GM12878 (cell line): ENCODE measurements at regions not wholly inside any gene's neighbourhood (a gene's known extent, or its start where the extent isn't known, plus 50 kb on each side); places are given as distances from the start of the nearest gene placed in this dataset.

Experiments used
- ATAC-seq: fragments of 200-7000 bp; cut with Tn5 transposase; 3 replicates; pipeline ENCODE4 v1.9.1; 2020; ENCODE audit warnings: mild to moderate bottlenecking, moderate library complexity
- BruUV-seq: library from RNA; stranded (reverse); fragments of 400-500 nt; replicated peaks from 2 replicates; lab custom pipeline; 2021; lab: Mats Ljungman, UMichigan
- CTCF ChIA-PET: fragments of 300-600 bp; sonication (Branson Sonifier 250); formaldehyde crosslinking; extraction: SDS; loops from one replicate; lab custom pipeline; 2021; ENCODE audit warnings: inconsistent platforms; lab: Yijun Ruan, JAX
- POLR2A ChIA-PET: fragments of 350-600 bp; formaldehyde crosslinking; extraction: SDS; loops from one replicate; lab custom pipeline; 2021; ENCODE audit warnings: inconsistent platforms; lab: Charles Lee
- RAD21 ChIA-PET: fragments of 300-600 bp; sonication (Branson Sonifier 250); formaldehyde crosslinking; loops from one replicate; lab custom pipeline; 2023; ENCODE audit warnings: antibody characterized with exemption; ENCODE audit not compliant: unreplicated experiment; lab: Charles Lee
- SMC1A ChIA-PET: fragments of 300-600 bp; sonication (Branson Sonifier 250); formaldehyde crosslinking; loops from one replicate; lab custom pipeline; 2023; ENCODE audit not compliant: unreplicated experiment, uncharacterized antibody; lab: Charles Lee
- DNase-seq: peaks from one replicate; pipeline ENCODE4 v3.0.0-alpha.2; 2011; ENCODE audit warnings: low read depth, low spot score
- FAIRE-seq: peaks from 3 replicates; lab custom pipeline; 2011; peaks lifted over from hg19 to GRCh38; lab: Jason Lieb, UNC
- H2AFZ ChIP-seq: 2 replicates; pipeline ENCODE4 v1.6.0; 2011; ENCODE audit warnings: low read depth, low read length, control low read depth; ENCODE audit not compliant: control insufficient read depth
- H3K27ac ChIP-seq: 2 replicates; pipeline ENCODE4 v1.5.1; 2011; ENCODE audit warnings: control low read depth; ENCODE audit not compliant: control insufficient read depth, insufficient read depth
- H3K27me3 ChIP-seq, 2 experiments: replicated peaks in 1 of 2; 2 replicates each; pipeline versions ENCODE4 v1.6.0 to v1.6.1; 2011; ENCODE audit warnings: low read length in 1 of 2; ENCODE audit not compliant: control insufficient read depth in 2 of 2, insufficient read depth in 2 of 2
- H3K36me3 ChIP-seq, 2 experiments: 2 replicates each; pipeline ENCODE4 v1.5.1; 2011; ENCODE audit warnings: low read length in 1 of 2; ENCODE audit not compliant: control insufficient read depth in 2 of 2, insufficient read depth in 2 of 2
- H3K4me1 ChIP-seq: 2 replicates; pipeline ENCODE4 v1.6.1; 2011; ENCODE audit warnings: mild to moderate bottlenecking, low read length, moderate library complexity, mixed read lengths; ENCODE audit not compliant: control insufficient read depth, insufficient read depth
- H3K4me2 ChIP-seq: 2 replicates; pipeline ENCODE4 v1.6.0; 2011; ENCODE audit warnings: control low read depth; ENCODE audit not compliant: control insufficient read depth, insufficient read depth
- H3K4me3 ChIP-seq: fragments of 200-600 bp; sonication (generic); 2 replicates; pipeline ENCODE4 v1.5.1; 2016
- H3K79me2 ChIP-seq: 2 replicates; pipeline ENCODE4 v1.6.0; 2011; ENCODE audit warnings: low read length; ENCODE audit not compliant: control insufficient read depth, insufficient read depth
- H3K9ac ChIP-seq: 2 replicates; pipeline ENCODE4 v1.8.0; 2011; ENCODE audit warnings: low read length, control low read depth, mixed read lengths; ENCODE audit not compliant: control insufficient read depth, insufficient read depth
- H3K9me3 ChIP-seq: replicated peaks from 3 replicates; pipeline ENCODE4 v1.5.1; 2011; ENCODE audit warnings: mild to moderate bottlenecking, low read length; ENCODE audit not compliant: control insufficient read depth, insufficient read depth
- H4K20me1 ChIP-seq: 2 replicates; pipeline ENCODE4 v1.6.0; 2011; ENCODE audit not compliant: control insufficient read depth, insufficient read depth
- BRCA1 ChIP-seq: IDR thresholded peaks from 2 replicates; pipeline ENCODE4 v1.6.1; 2011; ENCODE audit warnings: low read depth, low read length, improper control_type of control experiment
- CBX5 ChIP-seq: sonication (generic); IDR thresholded peaks from 2 replicates; pipeline ENCODE4 v1.6.1; 2016; ENCODE audit warnings: low read depth, moderate library complexity, mild to moderate bottlenecking, inconsistent platforms
- CEBPB ChIP-seq, 2 experiments: fragments of 150-350 bp in 1 of 2; IDR thresholded peaks; 2 replicates each; pipeline ENCODE4 v1.6.1; 2012 to 2014; ENCODE audit warnings: low read depth in 2 of 2, low read length in 2 of 2, borderline replicate concordance in 1 of 2, inconsistent platforms in 1 of 2
- CREM ChIP-seq: IDR thresholded peaks from 2 replicates; pipeline ENCODE4 v1.6.1; 2014; ENCODE audit warnings: antibody characterized with exemption, low read depth
- MLLT1 ChIP-seq: fragments of 450-650 bp; IDR thresholded peaks from 2 replicates; pipeline ENCODE4 v1.6.1; 2016; ENCODE audit warnings: mild to moderate bottlenecking
- MYC ChIP-seq: IDR thresholded peaks from 2 replicates; pipeline ENCODE4 v1.6.1; 2011; ENCODE audit warnings: mild to moderate bottlenecking, low read length, moderate library complexity, inconsistent platforms; ENCODE audit not compliant: insufficient read depth, insufficient replicate concordance, insufficient read length, severe bottlenecking
- NKRF ChIP-seq: fragments of 450-650 bp; conservative IDR thresholded peaks from 2 replicates; pipeline ENCODE4 v1.6.1; 2017; ENCODE audit warnings: mild to moderate bottlenecking, moderate library complexity
- RB1 ChIP-seq: fragments of 450-650 bp; formaldehyde crosslinking; IDR thresholded peaks from 2 replicates; pipeline ENCODE4 v1.6.1; 2017; ENCODE audit warnings: mild to moderate bottlenecking, borderline replicate concordance
- SMC3 ChIP-seq: IDR thresholded peaks from 2 replicates; pipeline ENCODE4 v1.6.1; 2011; ENCODE audit warnings: low read length, improper control_type of control experiment, borderline replicate concordance
- SP1 ChIP-seq: IDR thresholded peaks from one replicate; pipeline ENCODE4 v1.6.1; 2011; ENCODE audit warnings: low read depth, low read length
- TBL1XR1 ChIP-seq: IDR thresholded peaks from 2 replicates; pipeline ENCODE4 v1.6.1; 2012; ENCODE audit warnings: low read depth, low read length, improper control_type of control experiment
- ZNF207 ChIP-seq: fragments of 450-650 bp; IDR thresholded peaks from 2 replicates; pipeline ENCODE4 v1.6.1; 2014; ENCODE audit warnings: antibody characterized with exemption, mild to moderate bottlenecking, borderline replicate concordance
- ZNF592 ChIP-seq: fragments of 450-650 bp; IDR thresholded peaks from 2 replicates; pipeline ENCODE4 v1.6.1; 2017; ENCODE audit warnings: mild to moderate bottlenecking, moderate library complexity
- WGBS: methylation state at CpG from one replicate; pipeline ENCODE4 v1.1.6; 2016; ENCODE audit warnings: low lambda C conversion rate; ENCODE audit not compliant: insufficient replicate concordance, insufficient coverage; ENCODE audit errors: missing lambda C conversion rate; 5-methylcytosine and 5-hydroxymethylcytosine counted together
- in situ Hi-C: fragments of 300-500 bp; cut with MboI; formaldehyde crosslinking; loops from 9 replicates; pipeline ENCODE4 v1.14.3; 2018; ENCODE audit warnings: mixed read lengths
- intact Hi-C: fragments of 100-400 bp; cut with micrococcal nuclease; formaldehyde crosslinking; loops from one replicate; pipeline ENCODE4 v1.14.2; 2022; ENCODE audit not compliant: unreplicated experiment

GRCh38 chr2:238509903-238510302, 83.2 kb downstream of the ASB1 start:
- no peak overlapping the region for H3K4me3 ChIP-seq
- no peak overlapping the region for H2AFZ ChIP-seq
- intact Hi-C loops (no loop called here), in situ Hi-C loops (no loop called here)
- ChIA-PET RAD21 (no interaction called here), SMC1A (interaction anchor here (0.5 to 1.1 kb wide), 2 partner anchors 141 to 1162 kb away, joined by 3 read pairs; no protein-coding TSS in a partner anchor), CTCF (no interaction called here), POLR2A (no interaction called here)
- no peak for FAIRE-seq
- 39% methylated on average over 7 of the region's 7 CpGs for WGBS
- H3K27me3 ChIP-seq = peaks cover 0 to 2% of the 10 kb centered on the region in 2 experiments; a peak in 1 of 4 replicates
- H3K79me2 ChIP-seq = no peaks in the 10 kb centered on the region
- no peaks in the 10 kb centered on the region for H4K20me1 ChIP-seq
- no peak for DNase-seq
- H3K27ac ChIP-seq = no peak overlapping the region
- BruUV-seq = no TSS peak
- no peak overlapping the region for H3K4me2 ChIP-seq
- no peak for ATAC-seq
- no peaks in the 10 kb centered on the region for H3K36me3 ChIP-seq
- no peaks in the 10 kb centered on the region for H3K4me1 ChIP-seq
- no peak overlapping the region for H3K9ac ChIP-seq
- no peaks in the 10 kb centered on the region for H3K9me3 ChIP-seq
- TF ChIP-seq SP1 (no peak), MYC (no peak), CBX5 (no peak), BRCA1 (no peak), ZNF207 (no peak), ZNF592 (no peak), SMC3 (no peak), CREM (no peak), MLLT1 (no peak), CEBPB (IDR thresholded peaks at IDR 0.05; ENCODE audit: borderline replicate concordance in 1 of 2, low read depth in 2 of 2, low read length in 2 of 2) (no peak), RB1 (no peak), NKRF (no peak), TBL1XR1 (no peak)
